Osteocyte (in vitro differentiated cells): ENCODE measurements at regions not wholly inside any gene's neighbourhood (a gene's known extent, or its start where the extent isn't known, plus 50 kb on each side); places are given as distances from the start of the nearest gene placed in this dataset.

ENCODE experiments used
- DNase-seq: peaks from one replicate; pipeline ENCODE4 v3.0.0; 2021; ENCODE audit warnings: mixed read lengths; ENCODE audit not compliant: unreplicated experiment; ENCODE audit errors: extremely low spot score
- H3K27ac Mint-ChIP-seq: one replicate; pipeline ENCODE4 v1.8.0; 2021; ENCODE audit warnings: mild to moderate bottlenecking, mixed read lengths; ENCODE audit not compliant: unreplicated experiment
- H3K27me3 Mint-ChIP-seq: one replicate; pipeline ENCODE4 v1.8.0; 2021; ENCODE audit warnings: mixed read lengths; ENCODE audit not compliant: unreplicated experiment
- H3K36me3 Mint-ChIP-seq: one replicate; pipeline ENCODE4 v1.8.0; 2021; ENCODE audit warnings: mixed read lengths; ENCODE audit not compliant: unreplicated experiment
- H3K4me1 Mint-ChIP-seq: one replicate; pipeline ENCODE4 v1.8.0; 2021; ENCODE audit warnings: mixed read lengths; ENCODE audit not compliant: unreplicated experiment
- H3K4me3 Mint-ChIP-seq: one replicate; pipeline ENCODE4 v1.8.0; 2021; ENCODE audit warnings: mild to moderate bottlenecking, moderate library complexity, mixed read lengths; ENCODE audit not compliant: unreplicated experiment
- H3K9me3 Mint-ChIP-seq: one replicate; pipeline ENCODE4 v1.8.0; 2021; ENCODE audit warnings: mixed read lengths; ENCODE audit not compliant: unreplicated experiment
- TF ChIP-seq, protein P1 (sequence below): fragments of 200-600 bp; sonication (generic); IDR thresholded peaks from 2 replicates; pipeline ENCODE4 v1.5.0; 2021; ENCODE audit warnings: antibody characterized with exemption, mild to moderate bottlenecking, moderate library complexity

DNA sequence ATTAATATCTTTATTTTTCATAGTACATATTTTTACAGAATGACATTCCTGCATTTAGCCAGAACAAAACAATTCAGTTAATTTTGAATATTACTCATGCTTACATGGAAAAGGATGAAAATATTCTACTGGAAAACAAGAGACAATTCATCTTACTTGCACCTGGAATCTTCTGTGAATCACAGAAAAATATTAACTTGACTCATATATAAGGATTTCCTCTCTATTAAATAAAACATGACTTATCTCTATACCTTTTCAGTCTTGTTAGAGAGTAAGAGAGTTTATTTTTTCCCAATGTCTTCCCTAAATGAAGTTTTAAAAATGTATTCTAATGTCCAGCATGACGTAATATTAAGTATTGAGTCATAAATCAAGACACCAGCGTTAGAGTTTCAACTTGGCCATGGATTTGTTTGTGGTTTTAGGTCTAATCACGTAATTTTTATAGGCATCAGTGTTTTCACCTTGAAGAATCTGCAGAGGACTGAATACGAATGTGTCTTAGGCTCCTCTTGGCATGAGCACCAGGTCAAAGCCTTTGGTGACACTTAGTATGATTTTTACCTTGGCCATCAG lies 445.1 kb upstream of the JAG1 start:
- TF ChIP-seq, protein P1, sequence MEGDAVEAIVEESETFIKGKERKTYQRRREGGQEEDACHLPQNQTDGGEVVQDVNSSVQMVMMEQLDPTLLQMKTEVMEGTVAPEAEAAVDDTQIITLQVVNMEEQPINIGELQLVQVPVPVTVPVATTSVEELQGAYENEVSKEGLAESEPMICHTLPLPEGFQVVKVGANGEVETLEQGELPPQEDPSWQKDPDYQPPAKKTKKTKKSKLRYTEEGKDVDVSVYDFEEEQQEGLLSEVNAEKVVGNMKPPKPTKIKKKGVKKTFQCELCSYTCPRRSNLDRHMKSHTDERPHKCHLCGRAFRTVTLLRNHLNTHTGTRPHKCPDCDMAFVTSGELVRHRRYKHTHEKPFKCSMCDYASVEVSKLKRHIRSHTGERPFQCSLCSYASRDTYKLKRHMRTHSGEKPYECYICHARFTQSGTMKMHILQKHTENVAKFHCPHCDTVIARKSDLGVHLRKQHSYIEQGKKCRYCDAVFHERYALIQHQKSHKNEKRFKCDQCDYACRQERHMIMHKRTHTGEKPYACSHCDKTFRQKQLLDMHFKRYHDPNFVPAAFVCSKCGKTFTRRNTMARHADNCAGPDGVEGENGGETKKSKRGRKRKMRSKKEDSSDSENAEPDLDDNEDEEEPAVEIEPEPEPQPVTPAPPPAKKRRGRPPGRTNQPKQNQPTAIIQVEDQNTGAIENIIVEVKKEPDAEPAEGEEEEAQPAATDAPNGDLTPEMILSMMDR: no peak
- Mint-ChIP-seq H3K9me3 (no peaks in the 10 kb centered on the region), H3K27ac (no peak overlapping the region), H3K4me3 (no peak overlapping the region), H3K27me3 (no peaks in the 10 kb centered on the region), H3K36me3 (no peaks in the 10 kb centered on the region), H3K4me1 (peaks cover 28% of the 10 kb centered on the region)
- no peak for DNase-seq

DNA sequence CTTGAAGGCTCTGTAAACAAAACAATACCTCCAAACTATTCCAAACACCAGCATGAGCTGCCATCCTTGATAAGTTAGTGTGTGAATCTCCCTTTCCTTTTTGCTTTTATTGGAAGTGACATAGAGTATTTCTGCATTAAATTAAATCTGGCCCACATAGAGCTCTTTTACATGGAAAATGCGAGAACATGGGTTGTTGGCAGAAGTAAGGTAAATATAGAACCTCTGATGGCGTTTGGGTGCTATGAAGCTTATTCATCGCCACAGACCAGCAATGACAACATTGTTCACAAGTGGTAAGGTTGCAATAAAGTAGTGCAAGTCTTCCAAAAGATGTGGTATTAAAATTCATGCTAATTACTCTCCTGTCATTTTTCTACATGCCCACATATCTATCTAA lies 445.8 kb upstream of the JAG1 start:
- Mint-ChIP-seq H3K27me3 (no peaks in the 10 kb centered on the region), H3K36me3 (no peaks in the 10 kb centered on the region), H3K9me3 (no peaks in the 10 kb centered on the region), H3K27ac (no peak overlapping the region), H3K4me1 (peaks cover 34% of the 10 kb centered on the region), H3K4me3 (no peak overlapping the region)
- TF ChIP-seq, protein P1: no peak
- no peak for DNase-seq

GRCh38 chr20:11120431-11120830 lies 446.6 kb upstream of the JAG1 start:
- peaks cover 3% of the 10 kb centered on the region for H3K9me3 Mint-ChIP-seq
- TF ChIP-seq, protein P1: no peak
- H3K27ac Mint-ChIP-seq: no peak overlapping the region
- H3K4me3 Mint-ChIP-seq: no peak overlapping the region
- peaks cover 43% of the 10 kb centered on the region for H3K4me1 Mint-ChIP-seq
- no peaks in the 10 kb centered on the region for H3K36me3 Mint-ChIP-seq
- no peak for DNase-seq
- H3K27me3 Mint-ChIP-seq: no peaks in the 10 kb centered on the region

GRCh38 chr20:11124849-11125505 lies 451.2 kb upstream of the JAG1 start:
- DNase-seq: no peak
- peaks cover 3% of the 10 kb centered on the region for H3K36me3 Mint-ChIP-seq
- H3K27ac Mint-ChIP-seq: peak overlapping the region; percentile 73
- peaks cover 9% of the 10 kb centered on the region for H3K9me3 Mint-ChIP-seq
- H3K4me3 Mint-ChIP-seq: no peak overlapping the region
- TF ChIP-seq, protein P1: no peak
- H3K27me3 Mint-ChIP-seq: no peaks in the 10 kb centered on the region
- peaks cover 47% of the 10 kb centered on the region for H3K4me1 Mint-ChIP-seq

- Mint-ChIP-seq H3K27me3 (no peaks in the 10 kb centered on the region), H3K9me3 (peaks cover 9% of the 10 kb centered on the region), H3K4me1 (peaks cover 61% of the 10 kb centered on the region), H3K36me3 (peaks cover 3% of the 10 kb centered on the region), H3K4me3 (no peak overlapping the region), H3K27ac (peak overlapping the region; percentile 66)
- TF ChIP-seq, protein P1: no peak
- no peak for DNase-seq
Observed at GRCh38 chr20:11128220-11128718, 454.5 kb upstream of the JAG1 start.
